HepG2 (cell line): ENCODE measurements at regions not wholly inside any gene's neighbourhood (a gene's known extent, or its start where the extent isn't known, plus 50 kb on each side); places are given as distances from the start of the nearest gene placed in this dataset.

Source experiments
- CREB1 ChIP-seq, 2 experiments: fragments of 450-650 bp in 1 of 2; IDR thresholded peaks; 2 replicates each; pipeline ENCODE4 v1.6.1; 2016 to 2017; ENCODE audit warnings: control low read depth in 1 of 2, mild to moderate bottlenecking in 1 of 2, missing compliant biosample characterization in 1 of 2, missing genetic modification characterization in 1 of 2
- NFE2 ChIP-seq: sonication (generic); formaldehyde crosslinking; IDR thresholded peaks from 2 replicates; pipeline ENCODE4 v1.4.0; 2020; ENCODE audit warnings: missing genetic modification reagents
- SNRNP70 ChIP-seq: fragments of 200-400 bp; formaldehyde crosslinking; IDR thresholded peaks from 2 replicates; pipeline ENCODE4 v1.6.1; 2017; ENCODE audit warnings: mild to moderate bottlenecking, low read depth, low read length, moderate library complexity
- ZBTB38 ChIP-seq: sonication (generic); formaldehyde crosslinking; IDR thresholded peaks from 2 replicates; pipeline ENCODE4 v1.5.1; 2020; ENCODE audit warnings: mild to moderate bottlenecking, missing genetic modification reagents
- ZFP90 ChIP-seq: sonication (generic); formaldehyde crosslinking; IDR thresholded peaks from 2 replicates; pipeline ENCODE4 v1.8.0; 2022; ENCODE audit warnings: missing genetic modification reagents, mild to moderate bottlenecking, inconsistent platforms, borderline replicate concordance
- ZNF660 ChIP-seq: sonication (generic); formaldehyde crosslinking; IDR thresholded peaks from 2 replicates; pipeline ENCODE4 v1.5.1; 2020; ENCODE audit warnings: mild to moderate bottlenecking, low read depth, missing genetic modification reagents, borderline replicate concordance
- TF ChIP-seq, protein P1 (sequence below), 2 experiments: fragments of 450-650 bp in 1 of 2; sonication (generic) in 1 of 2; formaldehyde crosslinking in 1 of 2; IDR thresholded peaks; 2 replicates each; pipeline versions ENCODE4 v1.6.1 to v1.8.0; 2016 to 2022; ENCODE audit warnings: antibody characterized with exemption in 1 of 2, mild to moderate bottlenecking in 1 of 2, missing genetic modification reagents in 1 of 2
- TF ChIP-seq, protein P2 (sequence below): sonication (generic); formaldehyde crosslinking; IDR thresholded peaks from 2 replicates; pipeline ENCODE4 v1.9.0; 2021; ENCODE audit warnings: mild to moderate bottlenecking, missing genetic modification reagents
- TF ChIP-seq, protein P3 (sequence below): sonication (generic); formaldehyde crosslinking; IDR thresholded peaks from 2 replicates; pipeline ENCODE4 v1.4.0; 2020; ENCODE audit warnings: missing genetic modification reagents

DNA sequence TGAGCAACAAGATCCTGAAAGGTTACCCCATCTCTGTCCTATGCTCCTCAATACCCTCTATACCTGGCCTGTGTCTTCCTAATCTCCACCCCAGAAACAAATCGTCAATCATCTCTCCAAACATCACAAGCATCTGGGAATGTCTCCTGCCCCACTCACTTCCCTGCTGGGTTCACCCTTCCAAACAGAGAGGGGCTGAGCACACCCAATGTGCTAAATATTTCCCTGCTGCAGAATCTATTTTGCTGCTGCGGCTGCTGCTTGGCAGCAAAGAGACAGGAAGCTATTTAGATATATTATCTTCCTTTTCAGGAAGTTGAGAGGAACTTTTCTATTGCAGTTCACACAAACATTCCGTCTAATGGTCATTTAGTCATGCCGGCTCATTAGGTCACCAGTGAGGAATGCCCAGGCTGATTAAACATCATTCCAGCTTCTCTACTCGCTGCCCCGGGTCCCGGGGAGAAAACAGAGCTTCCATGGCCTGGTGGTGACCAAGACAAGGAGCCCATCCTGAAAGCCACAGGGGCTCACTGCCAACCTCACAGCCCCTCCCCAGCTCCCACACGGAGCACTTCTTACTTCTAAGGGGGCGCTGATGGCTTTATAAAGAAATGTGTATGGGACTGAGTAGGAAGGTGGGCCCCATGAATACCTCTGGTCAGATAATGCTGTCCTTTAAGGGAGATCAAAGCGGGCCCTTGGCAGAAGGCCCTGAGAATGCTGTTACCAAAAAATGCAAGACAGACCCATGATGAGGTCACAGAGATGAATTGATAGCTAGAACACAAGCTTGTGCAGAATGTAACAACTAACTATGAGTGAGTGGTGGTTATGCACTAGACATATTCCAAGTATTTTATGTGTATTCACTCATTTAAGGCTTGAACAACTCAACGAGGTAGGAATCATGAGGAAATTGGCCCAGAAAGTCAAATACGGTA, 218.3 kb downstream of the SOX9 start (continued):
- TF ChIP-seq, protein P1, sequence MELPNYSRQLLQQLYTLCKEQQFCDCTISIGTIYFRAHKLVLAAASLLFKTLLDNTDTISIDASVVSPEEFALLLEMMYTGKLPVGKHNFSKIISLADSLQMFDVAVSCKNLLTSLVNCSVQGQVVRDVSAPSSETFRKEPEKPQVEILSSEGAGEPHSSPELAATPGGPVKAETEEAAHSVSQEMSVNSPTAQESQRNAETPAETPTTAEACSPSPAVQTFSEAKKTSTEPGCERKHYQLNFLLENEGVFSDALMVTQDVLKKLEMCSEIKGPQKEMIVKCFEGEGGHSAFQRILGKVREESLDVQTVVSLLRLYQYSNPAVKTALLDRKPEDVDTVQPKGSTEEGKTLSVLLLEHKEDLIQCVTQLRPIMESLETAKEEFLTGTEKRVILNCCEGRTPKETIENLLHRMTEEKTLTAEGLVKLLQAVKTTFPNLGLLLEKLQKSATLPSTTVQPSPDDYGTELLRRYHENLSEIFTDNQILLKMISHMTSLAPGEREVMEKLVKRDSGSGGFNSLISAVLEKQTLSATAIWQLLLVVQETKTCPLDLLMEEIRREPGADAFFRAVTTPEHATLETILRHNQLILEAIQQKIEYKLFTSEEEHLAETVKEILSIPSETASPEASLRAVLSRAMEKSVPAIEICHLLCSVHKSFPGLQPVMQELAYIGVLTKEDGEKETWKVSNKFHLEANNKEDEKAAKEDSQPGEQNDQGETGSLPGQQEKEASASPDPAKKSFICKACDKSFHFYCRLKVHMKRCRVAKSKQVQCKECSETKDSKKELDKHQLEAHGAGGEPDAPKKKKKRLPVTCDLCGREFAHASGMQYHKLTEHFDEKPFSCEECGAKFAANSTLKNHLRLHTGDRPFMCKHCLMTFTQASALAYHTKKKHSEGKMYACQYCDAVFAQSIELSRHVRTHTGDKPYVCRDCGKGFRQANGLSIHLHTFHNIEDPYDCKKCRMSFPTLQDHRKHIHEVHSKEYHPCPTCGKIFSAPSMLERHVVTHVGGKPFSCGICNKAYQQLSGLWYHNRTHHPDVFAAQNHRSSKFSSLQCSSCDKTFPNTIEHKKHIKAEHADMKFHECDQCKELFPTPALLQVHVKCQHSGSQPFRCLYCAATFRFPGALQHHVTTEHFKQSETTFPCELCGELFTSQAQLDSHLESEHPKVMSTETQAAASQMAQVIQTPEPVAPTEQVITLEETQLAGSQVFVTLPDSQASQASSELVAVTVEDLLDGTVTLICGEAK (IDR thresholded peaks at IDR 0.05): no peak
- TF ChIP-seq, protein P1 (CRISPR knock-in tag; IDR thresholded peaks at IDR 0.05): no peak
- TF ChIP-seq, protein P2, sequence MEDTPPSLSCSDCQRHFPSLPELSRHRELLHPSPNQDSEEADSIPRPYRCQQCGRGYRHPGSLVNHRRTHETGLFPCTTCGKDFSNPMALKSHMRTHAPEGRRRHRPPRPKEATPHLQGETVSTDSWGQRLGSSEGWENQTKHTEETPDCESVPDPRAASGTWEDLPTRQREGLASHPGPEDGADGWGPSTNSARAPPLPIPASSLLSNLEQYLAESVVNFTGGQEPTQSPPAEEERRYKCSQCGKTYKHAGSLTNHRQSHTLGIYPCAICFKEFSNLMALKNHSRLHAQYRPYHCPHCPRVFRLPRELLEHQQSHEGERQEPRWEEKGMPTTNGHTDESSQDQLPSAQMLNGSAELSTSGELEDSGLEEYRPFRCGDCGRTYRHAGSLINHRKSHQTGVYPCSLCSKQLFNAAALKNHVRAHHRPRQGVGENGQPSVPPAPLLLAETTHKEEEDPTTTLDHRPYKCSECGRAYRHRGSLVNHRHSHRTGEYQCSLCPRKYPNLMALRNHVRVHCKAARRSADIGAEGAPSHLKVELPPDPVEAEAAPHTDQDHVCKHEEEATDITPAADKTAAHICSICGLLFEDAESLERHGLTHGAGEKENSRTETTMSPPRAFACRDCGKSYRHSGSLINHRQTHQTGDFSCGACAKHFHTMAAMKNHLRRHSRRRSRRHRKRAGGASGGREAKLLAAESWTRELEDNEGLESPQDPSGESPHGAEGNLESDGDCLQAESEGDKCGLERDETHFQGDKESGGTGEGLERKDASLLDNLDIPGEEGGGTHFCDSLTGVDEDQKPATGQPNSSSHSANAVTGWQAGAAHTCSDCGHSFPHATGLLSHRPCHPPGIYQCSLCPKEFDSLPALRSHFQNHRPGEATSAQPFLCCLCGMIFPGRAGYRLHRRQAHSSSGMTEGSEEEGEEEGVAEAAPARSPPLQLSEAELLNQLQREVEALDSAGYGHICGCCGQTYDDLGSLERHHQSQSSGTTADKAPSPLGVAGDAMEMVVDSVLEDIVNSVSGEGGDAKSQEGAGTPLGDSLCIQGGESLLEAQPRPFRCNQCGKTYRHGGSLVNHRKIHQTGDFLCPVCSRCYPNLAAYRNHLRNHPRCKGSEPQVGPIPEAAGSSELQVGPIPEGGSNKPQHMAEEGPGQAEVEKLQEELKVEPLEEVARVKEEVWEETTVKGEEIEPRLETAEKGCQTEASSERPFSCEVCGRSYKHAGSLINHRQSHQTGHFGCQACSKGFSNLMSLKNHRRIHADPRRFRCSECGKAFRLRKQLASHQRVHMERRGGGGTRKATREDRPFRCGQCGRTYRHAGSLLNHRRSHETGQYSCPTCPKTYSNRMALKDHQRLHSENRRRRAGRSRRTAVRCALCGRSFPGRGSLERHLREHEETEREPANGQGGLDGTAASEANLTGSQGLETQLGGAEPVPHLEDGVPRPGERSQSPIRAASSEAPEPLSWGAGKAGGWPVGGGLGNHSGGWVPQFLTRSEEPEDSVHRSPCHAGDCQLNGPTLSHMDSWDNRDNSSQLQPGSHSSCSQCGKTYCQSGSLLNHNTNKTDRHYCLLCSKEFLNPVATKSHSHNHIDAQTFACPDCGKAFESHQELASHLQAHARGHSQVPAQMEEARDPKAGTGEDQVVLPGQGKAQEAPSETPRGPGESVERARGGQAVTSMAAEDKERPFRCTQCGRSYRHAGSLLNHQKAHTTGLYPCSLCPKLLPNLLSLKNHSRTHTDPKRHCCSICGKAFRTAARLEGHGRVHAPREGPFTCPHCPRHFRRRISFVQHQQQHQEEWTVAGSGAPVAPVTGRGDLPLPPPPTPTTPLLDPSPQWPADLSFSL (CRISPR knock-in tag): no peak
- TF ChIP-seq, protein P3, sequence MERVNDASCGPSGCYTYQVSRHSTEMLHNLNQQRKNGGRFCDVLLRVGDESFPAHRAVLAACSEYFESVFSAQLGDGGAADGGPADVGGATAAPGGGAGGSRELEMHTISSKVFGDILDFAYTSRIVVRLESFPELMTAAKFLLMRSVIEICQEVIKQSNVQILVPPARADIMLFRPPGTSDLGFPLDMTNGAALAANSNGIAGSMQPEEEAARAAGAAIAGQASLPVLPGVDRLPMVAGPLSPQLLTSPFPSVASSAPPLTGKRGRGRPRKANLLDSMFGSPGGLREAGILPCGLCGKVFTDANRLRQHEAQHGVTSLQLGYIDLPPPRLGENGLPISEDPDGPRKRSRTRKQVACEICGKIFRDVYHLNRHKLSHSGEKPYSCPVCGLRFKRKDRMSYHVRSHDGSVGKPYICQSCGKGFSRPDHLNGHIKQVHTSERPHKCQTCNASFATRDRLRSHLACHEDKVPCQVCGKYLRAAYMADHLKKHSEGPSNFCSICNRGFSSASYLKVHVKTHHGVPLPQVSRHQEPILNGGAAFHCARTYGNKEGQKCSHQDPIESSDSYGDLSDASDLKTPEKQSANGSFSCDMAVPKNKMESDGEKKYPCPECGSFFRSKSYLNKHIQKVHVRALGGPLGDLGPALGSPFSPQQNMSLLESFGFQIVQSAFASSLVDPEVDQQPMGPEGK (CRISPR knock-in tag): no peak; the same call in 1 of the 2 replicates
- TF ChIP-seq SNRNP70 (no peak), ZBTB38 (CRISPR knock-in tag) (peak; percentile 68; the same call in 1 of the 2 replicates), NFE2 (CRISPR knock-in tag) (no peak), ZFP90 (CRISPR knock-in tag) (0 out of 2 replicates have a peak, but pooled peaks have one; percentile 62), ZNF660 (CRISPR knock-in tag) (no peak), CREB1 (IDR thresholded peaks at IDR 0.05) (no peak), CREB1 (CRISPR knock-in tag; IDR thresholded peaks at IDR 0.05) (peak; percentile 64)
